ENCODE measurements at regions not wholly inside any gene's neighbourhood (a gene's known extent, or its start where the extent isn't known, plus 50 kb on each side); places are given as distances from the start of the nearest gene placed in this dataset.

GRCh38 chr5:93154535-93154934 is 426.5 kb downstream of the NR2F1-AS1 start:
- TF ChIP-seq JUN (CRISPR knock-in tag; IDR thresholded peaks at IDR 0.05) (no peak), FOXP4 (CRISPR knock-in tag; IDR thresholded peaks at IDR 0.05) (no peak), SP1 (CRISPR knock-in tag; conservative IDR thresholded peaks at IDR 0.05) (no peak), GRHL2 (CRISPR knock-in tag; IDR thresholded peaks at IDR 0.05; ENCODE audit: insufficient replicate concordance, severe bottlenecking) (no peak), ELF4 (CRISPR knock-in tag; IDR thresholded peaks at IDR 0.05; ENCODE audit: low read depth) (no peak), TEAD1 (CRISPR knock-in tag; IDR thresholded peaks at IDR 0.05) (no peak), SMAD4 (CRISPR knock-in tag; IDR thresholded peaks at IDR 0.05) (no peak), ZNF423 (CRISPR knock-in tag; IDR thresholded peaks at IDR 0.05) (no peak), FOXJ3 (CRISPR knock-in tag; IDR thresholded peaks at IDR 0.05; ENCODE audit: borderline replicate concordance) (no peak), NR1H2 (CRISPR knock-in tag; IDR thresholded peaks at IDR 0.05) (no peak), ATF2 (CRISPR knock-in tag; IDR thresholded peaks at IDR 0.05; ENCODE audit: borderline replicate concordance, low read depth) (no peak), ZSCAN18 (CRISPR knock-in tag; IDR thresholded peaks at IDR 0.05) (no peak), USF2 (CRISPR knock-in tag; IDR thresholded peaks at IDR 0.05) (no peak), ZNF671 (CRISPR knock-in tag; IDR thresholded peaks at IDR 0.05) (no peak), NR3C1 (CRISPR knock-in tag; conservative IDR thresholded peaks at IDR 0.05; ENCODE audit: low read depth) (no peak)
- TF ChIP-seq, protein P1, sequence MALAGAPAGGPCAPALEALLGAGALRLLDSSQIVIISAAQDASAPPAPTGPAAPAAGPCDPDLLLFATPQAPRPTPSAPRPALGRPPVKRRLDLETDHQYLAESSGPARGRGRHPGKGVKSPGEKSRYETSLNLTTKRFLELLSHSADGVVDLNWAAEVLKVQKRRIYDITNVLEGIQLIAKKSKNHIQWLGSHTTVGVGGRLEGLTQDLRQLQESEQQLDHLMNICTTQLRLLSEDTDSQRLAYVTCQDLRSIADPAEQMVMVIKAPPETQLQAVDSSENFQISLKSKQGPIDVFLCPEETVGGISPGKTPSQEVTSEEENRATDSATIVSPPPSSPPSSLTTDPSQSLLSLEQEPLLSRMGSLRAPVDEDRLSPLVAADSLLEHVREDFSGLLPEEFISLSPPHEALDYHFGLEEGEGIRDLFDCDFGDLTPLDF (CRISPR knock-in tag; IDR thresholded peaks at IDR 0.05), result no peak
- TF ChIP-seq, protein P2, sequence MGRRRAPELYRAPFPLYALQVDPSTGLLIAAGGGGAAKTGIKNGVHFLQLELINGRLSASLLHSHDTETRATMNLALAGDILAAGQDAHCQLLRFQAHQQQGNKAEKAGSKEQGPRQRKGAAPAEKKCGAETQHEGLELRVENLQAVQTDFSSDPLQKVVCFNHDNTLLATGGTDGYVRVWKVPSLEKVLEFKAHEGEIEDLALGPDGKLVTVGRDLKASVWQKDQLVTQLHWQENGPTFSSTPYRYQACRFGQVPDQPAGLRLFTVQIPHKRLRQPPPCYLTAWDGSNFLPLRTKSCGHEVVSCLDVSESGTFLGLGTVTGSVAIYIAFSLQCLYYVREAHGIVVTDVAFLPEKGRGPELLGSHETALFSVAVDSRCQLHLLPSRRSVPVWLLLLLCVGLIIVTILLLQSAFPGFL (CRISPR knock-in tag; IDR thresholded peaks at IDR 0.05; ENCODE audit: borderline replicate concordance), result no peak
- TF ChIP-seq, protein P3, sequence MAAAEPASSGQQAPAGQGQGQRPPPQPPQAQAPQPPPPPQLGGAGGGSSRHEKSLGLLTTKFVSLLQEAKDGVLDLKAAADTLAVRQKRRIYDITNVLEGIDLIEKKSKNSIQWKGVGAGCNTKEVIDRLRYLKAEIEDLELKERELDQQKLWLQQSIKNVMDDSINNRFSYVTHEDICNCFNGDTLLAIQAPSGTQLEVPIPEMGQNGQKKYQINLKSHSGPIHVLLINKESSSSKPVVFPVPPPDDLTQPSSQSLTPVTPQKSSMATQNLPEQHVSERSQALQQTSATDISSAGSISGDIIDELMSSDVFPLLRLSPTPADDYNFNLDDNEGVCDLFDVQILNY (CRISPR knock-in tag; IDR thresholded peaks at IDR 0.05), result no peak
- Mint-ChIP-seq H3K27me3 (ENCODE audit: low read depth) (no peaks in the 10 kb centered on the region), H3K4me1 (no peaks in the 10 kb centered on the region), H3K27ac (no peak overlapping the region), H3K36me3 (no peaks in the 10 kb centered on the region), H3K9me3 (no peaks in the 10 kb centered on the region), H3K4me3 (no peak overlapping the region)
- DNase-seq (ENCODE audit: low spot score), result no peak
- POLR2A ChIA-PET, result no interaction called here
- CTCF ChIA-PET, result no interaction called here
- no peak for ATAC-seq
